Heart left ventricle (tissue), 16 donors: ENCODE measurements at regions not wholly inside any gene's neighbourhood (a gene's known extent, or its start where the extent isn't known, plus 50 kb on each side); places are given as distances from the start of the nearest gene placed in this dataset.

Experiments used
- ATAC-seq, 4 donors: fragments of 200-7000 bp; cut with Tn5 transposase; one replicate each; pipeline ENCODE4 v1.9.1; 2020 to 2022; ENCODE audit warnings: moderate library complexity in 4 of 4, mild to moderate bottlenecking in 3 of 4, moderate number of reproducible peaks in 1 of 4
- DNase-seq, 5 donors: peaks; one replicate each; pipeline ENCODE4 v3.0.0-alpha.2; 2020
- H3K27ac ChIP-seq, 12 donors: fragments of 200-600 bp; sonication (generic) in 4 of 12; one replicate each; pipeline versions ENCODE4 v1.5.0 to v1.8.0; 2016 to 2022; ENCODE audit warnings: mild to moderate bottlenecking in 2 of 12
- H3K27me3 ChIP-seq, 9 donors: fragments of 200-600 bp; sonication (generic) in 2 of 9; one replicate each; pipeline versions ENCODE4 v1.5.1 to v1.8.0; 2016 to 2022; ENCODE audit warnings: mild to moderate bottlenecking in 3 of 9
- H3K36me3 ChIP-seq, 9 donors: fragments of 200-600 bp; sonication (generic) in 2 of 9; one replicate each; pipeline versions ENCODE4 v1.5.0 to v1.8.0; 2018 to 2022; ENCODE audit warnings: mild to moderate bottlenecking in 2 of 9
- H3K4me1 ChIP-seq, 12 donors: fragments of 200-600 bp; sonication (generic) in 4 of 12; one replicate each; pipeline versions ENCODE4 v1.5.0 to v1.8.0; 2016 to 2022; ENCODE audit warnings: mild to moderate bottlenecking in 3 of 12
- H3K4me3 ChIP-seq, 12 donors: fragments of 200-600 bp; sonication (generic) in 4 of 12; one replicate each; pipeline versions ENCODE4 v1.5.0 to v1.8.0; 2017 to 2022; ENCODE audit warnings: mild to moderate bottlenecking in 9 of 12, moderate library complexity in 4 of 12
- H3K9me3 ChIP-seq, 12 donors: fragments of 200-600 bp; sonication (generic) in 4 of 12; one replicate each; pipeline versions ENCODE4 v1.5.0 to v1.8.0; 2016 to 2022; ENCODE audit warnings: mild to moderate bottlenecking in 1 of 12
- CTCF ChIP-seq, 12 donors: fragments of 200-600 bp; sonication (generic) in 4 of 12; IDR thresholded peaks; one replicate each; pipeline versions ENCODE4 v1.5.0 to v1.8.0; 2018 to 2022; ENCODE audit warnings: antibody characterized with exemption in 12 of 12, mild to moderate bottlenecking in 5 of 12
- POLR2A ChIP-seq, 2 donors: fragments of 450-650 bp; IDR thresholded peaks; one replicate each; pipeline ENCODE4 v1.6.1; 2017; ENCODE audit warnings: antibody characterized with exemption in 2 of 2, mild to moderate bottlenecking in 2 of 2, moderate library complexity in 2 of 2
- WGBS, 4 donors: extraction: QIAGEN DNeasy Blood & Tissue Kit in 2 of 4; methylation state at CpG; one replicate each; pipeline versions ENCODE4 v1.1.5 to v1.1.7; 2013 to 2018; 5-methylcytosine and 5-hydroxymethylcytosine counted together
- intact Hi-C, 10 donors: fragments of 100-400 bp; cut with DNase I; formaldehyde crosslinking; loops; one replicate each; pipeline versions ENCODE4 v1.11.1 to v1.14.2; 2022
- donor health status: ischemic (EF 13 %, LVEDD 7.1; RV severe dilation, severe dysfunction).
- donor health status: healthy with polysubstance abuse.
- donor health status: DM: no; HTN: yes; CAD: no.
- donor health status: DM: no; HTN: no; CAD: no.
- donor health status: ischemic (EF 25% LVEDD 6.9; RV normal size, moderate dysfunction).
- donor health status: ischemic (EF 25% LVEDD 5.7; RV mildly dilated, moderate dysfunction).
- donor health status: healthy.
- donor health status: DM: yes; HTN: yes; CAD: no.
- donor health status: ischemic (EF 35%, LVEDD 5.7; RV mildly dilated, moderate dysfunction).
- donor health status: nonischemic (EF 11% LVEDD 7.7; RV severe dilation, severe dysfunction).
- donor health status: DM: yes; HTN: yes; CAD: no.
- donor health status: PGD.
- donor health status: ischemic (EF 29% LVEDD 5.4; RV normal size, mild dysfunction).
- donor health status: nonischemic (EF 23%, LVEDD 6.1; RV moderate dilation, normal function).

DNA sequence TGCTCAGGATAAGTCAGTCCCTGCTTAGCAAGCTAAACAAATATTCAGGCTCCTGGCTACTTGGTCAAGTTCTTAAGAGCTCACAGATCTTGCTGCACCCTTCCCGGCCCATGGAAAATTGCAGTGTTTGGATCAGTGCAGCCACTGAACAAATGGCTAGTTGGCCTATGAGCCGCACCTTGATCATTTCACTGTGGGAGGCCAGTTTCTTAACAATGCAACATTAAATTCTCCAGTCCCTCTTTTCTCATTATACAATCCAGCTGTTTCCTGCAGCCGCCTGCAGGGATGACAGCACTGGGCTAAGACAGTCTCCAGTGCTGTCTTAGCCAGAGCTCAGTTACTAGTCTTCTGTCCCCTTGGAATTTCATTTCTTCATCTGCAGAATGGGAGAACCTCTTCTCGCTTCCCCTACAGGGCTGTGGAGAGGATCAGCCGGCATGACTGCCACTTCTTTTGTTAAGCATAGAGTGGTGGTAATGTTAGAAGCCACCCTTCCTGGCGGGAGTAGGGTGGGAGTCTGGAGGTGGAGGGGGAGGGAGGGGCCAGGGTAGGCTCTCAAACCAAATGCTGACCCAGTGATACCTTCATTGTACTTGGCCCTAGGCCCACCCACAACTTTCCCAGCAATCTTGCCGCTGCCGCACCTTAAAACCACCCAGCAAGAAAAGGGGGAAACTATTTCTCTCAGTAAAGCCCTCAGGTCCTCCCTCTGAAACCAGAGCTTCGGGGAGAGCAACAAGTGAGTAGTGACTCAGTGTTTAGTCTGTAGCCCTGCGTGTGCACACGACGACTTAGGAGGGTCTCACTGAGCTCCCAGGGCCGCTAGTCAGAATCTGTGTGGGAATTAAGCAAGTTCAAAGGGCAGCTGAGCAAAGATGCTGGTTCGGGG lies 145.7 kb downstream of the NUAK1 start:
- H3K36me3 ChIP-seq, result no peaks in the 10 kb centered on the region
- peak in 3 of 4 donors; percentile 33 to 58 (median 38) for ATAC-seq
- DNase-seq, result no peak
- peaks cover 0 to 5% (median 0%) of the 10 kb centered on the region in 12 donors for H3K9me3 ChIP-seq
- no peaks in the 10 kb centered on the region for H3K27me3 ChIP-seq
- intact Hi-C loops, result no loop called here
- peaks cover 0 to 12% (median 0%) of the 10 kb centered on the region in 12 donors for H3K4me1 ChIP-seq
- no peak overlapping the region for H3K27ac ChIP-seq
- TF ChIP-seq POLR2A (IDR thresholded peaks at IDR 0.05) (no peak), CTCF (IDR thresholded peaks at IDR 0.05) (no peak)
- WGBS, 4 donors, result 63 to 71% (median 66%) methylated on average over 14 of the region's 14 CpGs
- no peak overlapping the region for H3K4me3 ChIP-seq

GRCh38 chr12:105993766-105994555 lies 144.8 kb downstream of the NUAK1 start:
- no peaks in the 10 kb centered on the region for H3K36me3 ChIP-seq
- no peak overlapping the region for H3K27ac ChIP-seq
- WGBS, 4 donors, result 79 to 84% (median 82%) methylated on average over 22 of the region's 22 CpGs
- H3K27me3 ChIP-seq, result no peaks in the 10 kb centered on the region
- intact Hi-C loops, result no loop called here
- H3K9me3 ChIP-seq, result peaks cover 0 to 5% (median 0%) of the 10 kb centered on the region in 12 donors
- no peak overlapping the region for H3K4me3 ChIP-seq
- H3K4me1 ChIP-seq, result peaks cover 0 to 12% (median 0%) of the 10 kb centered on the region in 12 donors
- ATAC-seq (no peak), DNase-seq (no peak)
- TF ChIP-seq CTCF (IDR thresholded peaks at IDR 0.05) (no peak), POLR2A (IDR thresholded peaks at IDR 0.05) (no peak)

- WGBS, 4 donors, result 95 to 100% (median 96%) methylated on average over 1 to 4 of the region's 4 CpGs
- ATAC-seq, result no peak
These were observed 142.8 kb downstream of the NUAK1 start for GRCh38 chr12:105995961-105996431.

More at GRCh38 chr12:105995961-105996431, 142.8 kb downstream of the NUAK1 start:
- Histone ChIP-seq H3K27ac (no peak overlapping the region), H3K4me1 (peaks cover 0 to 12% (median 0%) of the 10 kb centered on the region in 12 donors), H3K4me3 (no peak overlapping the region), H3K36me3 (no peaks in the 10 kb centered on the region), H3K27me3 (no peaks in the 10 kb centered on the region), H3K9me3 (peaks cover 0 to 5% (median 0%) of the 10 kb centered on the region in 12 donors)
- no peak for DNase-seq
- TF ChIP-seq CTCF (IDR thresholded peaks at IDR 0.05) (no peak), POLR2A (IDR thresholded peaks at IDR 0.05) (no peak)
- intact Hi-C loops, result no loop called here
